ENCODE measurements at regions not wholly inside any gene's neighbourhood (a gene's known extent, or its start where the extent isn't known, plus 50 kb on each side); places are given as distances from the start of the nearest gene placed in this dataset.

- DNase-seq (ENCODE audit: low spot score), result no peak
Measured at GRCh38 chr18:60978338-60978737, 354.9 kb upstream of the CDH20 start.

GRCh38 chr18:60980422-60981005, 352.7 kb upstream of the CDH20 start:
- no peak for DNase-seq (ENCODE audit: low spot score)

GRCh38 chr18:60981682-60982328, 351.4 kb upstream of the CDH20 start:
- DNase-seq (ENCODE audit: low spot score), result no peak

GRCh38 chr18:60982329-60982695, 350.9 kb upstream of the CDH20 start:
- no peak for DNase-seq (ENCODE audit: low spot score)

- DNase-seq (ENCODE audit: low spot score), result no peak
Measured at GRCh38 chr18:60982928-60983327, 350.3 kb upstream of the CDH20 start.

GRCh38 chr18:60984510-60984909, 348.7 kb upstream of the CDH20 start:
- DNase-seq (ENCODE audit: low spot score), result no peak

GRCh38 chr18:60987963-60988362, 345.3 kb upstream of the CDH20 start:
- DNase-seq (ENCODE audit: low spot score), result no peak

- DNase-seq (ENCODE audit: low spot score), result no peak
Measured at GRCh38 chr18:60996326-60996725, 336.9 kb upstream of the CDH20 start.

GRCh38 chr18:60996822-60997221, 336.4 kb upstream of the CDH20 start:
- DNase-seq (ENCODE audit: low spot score), result no peak

- no peak for DNase-seq (ENCODE audit: low spot score)
Measured at GRCh38 chr18:61001138-61001537, 332.1 kb upstream of the CDH20 start.

GRCh38 chr18:61006687-61007224, 326.5 kb upstream of the CDH20 start:
- no peak for DNase-seq (ENCODE audit: low spot score)

- DNase-seq (ENCODE audit: low spot score), result no peak
Measured at GRCh38 chr18:61019338-61020301, 313.6 kb upstream of the CDH20 start.

GRCh38 chr18:61025596-61025995, 307.6 kb upstream of the CDH20 start:
- no peak for DNase-seq (ENCODE audit: low spot score)

- DNase-seq (ENCODE audit: low spot score), result no peak
Measured at GRCh38 chr18:61031626-61032025, 301.6 kb upstream of the CDH20 start.

GRCh38 chr18:61034580-61034979, 298.6 kb upstream of the CDH20 start:
- DNase-seq (ENCODE audit: low spot score), result no peak

- no peak for DNase-seq (ENCODE audit: low spot score)
Measured at GRCh38 chr18:61039251-61039650, 294.0 kb upstream of the CDH20 start.

GRCh38 chr18:61047794-61048193, 285.4 kb upstream of the CDH20 start:
- no peak for DNase-seq (ENCODE audit: low spot score)

- no peak for DNase-seq (ENCODE audit: low spot score)
Measured at GRCh38 chr18:61057443-61057842, 275.8 kb upstream of the CDH20 start.

GRCh38 chr18:61062258-61062657, 271.0 kb upstream of the CDH20 start:
- no peak for DNase-seq (ENCODE audit: low spot score)

- DNase-seq (ENCODE audit: low spot score), result no peak
Measured at GRCh38 chr18:61064911-61065310, 268.3 kb upstream of the CDH20 start.

- no peak for DNase-seq (ENCODE audit: low spot score)
Measured at GRCh38 chr18:61076986-61077385, 256.2 kb upstream of the CDH20 start.

- no peak for DNase-seq (ENCODE audit: low spot score)
Measured at GRCh38 chr18:61079714-61080113, 253.5 kb upstream of the CDH20 start.
